OCI-LY1 (cell line): ENCODE measurements at regions not wholly inside any gene's neighbourhood (a gene's known extent, or its start where the extent isn't known, plus 50 kb on each side); places are given as distances from the start of the nearest gene placed in this dataset.

Experiments
- H2AFZ ChIP-seq: fragments of 200-600 bp; sonication (generic), shearing (Covaris generic); 2 replicates; pipeline ENCODE4 v1.6.0; 2014; ENCODE audit warnings: antibody characterized with exemption, mild to moderate bottlenecking, low read length
- H3F3A ChIP-seq: fragments of 200-600 bp; sonication (generic), shearing (Covaris generic); 2 replicates; pipeline ENCODE4 v1.6.0; 2014; ENCODE audit warnings: mild to moderate bottlenecking, antibody characterized with exemption, low read length, moderate library complexity; ENCODE audit not compliant: insufficient read depth
- H3K27ac ChIP-seq: fragments of 200-600 bp; sonication (generic); 2 replicates; pipeline ENCODE4 v1.5.1; 2014; ENCODE audit warnings: low read length, mixed run types, mild to moderate bottlenecking, low read depth; ENCODE audit not compliant: poor library complexity, severe bottlenecking
- H3K27me3 ChIP-seq: fragments of 200-600 bp; sonication (generic); 2 replicates; pipeline ENCODE4 v1.6.0; 2014; ENCODE audit warnings: antibody characterized with exemption, mild to moderate bottlenecking, low read length, moderate library complexity; ENCODE audit not compliant: insufficient read depth
- H3K36me3 ChIP-seq: fragments of 200-600 bp; sonication (generic); 2 replicates; pipeline ENCODE4 v1.6.1; 2014; ENCODE audit warnings: mild to moderate bottlenecking, antibody characterized with exemption, low read length, moderate library complexity, mixed read lengths; ENCODE audit not compliant: insufficient read depth
- H3K4me1 ChIP-seq: fragments of 200-600 bp; sonication (generic); 2 replicates; pipeline ENCODE4 v1.5.1; 2014; ENCODE audit warnings: mild to moderate bottlenecking, low read length, moderate library complexity; ENCODE audit not compliant: insufficient read depth, severe bottlenecking
- H3K4me2 ChIP-seq: fragments of 200-600 bp; sonication (generic), shearing (Covaris generic); 2 replicates; pipeline ENCODE4 v1.6.1; 2014; ENCODE audit warnings: low read length
- H3K4me3 ChIP-seq: fragments of 200-600 bp; sonication (generic); 2 replicates; pipeline ENCODE4 v1.5.1; 2014; ENCODE audit warnings: low read length, low read depth, mild to moderate bottlenecking, mixed read lengths; ENCODE audit not compliant: poor library complexity, severe bottlenecking
- H3K79me2 ChIP-seq: fragments of 200-600 bp; shearing (Covaris generic); 2 replicates; pipeline ENCODE4 v1.6.1; 2016; ENCODE audit warnings: mixed run types, low read length, mixed read lengths; ENCODE audit not compliant: insufficient read depth
- H3K9ac ChIP-seq: fragments of 200-600 bp; sonication (generic), shearing (Covaris generic); 2 replicates; pipeline ENCODE4 v1.6.1; 2014; ENCODE audit warnings: mild to moderate bottlenecking, low read length, mixed read lengths
- H3K9me2 ChIP-seq: fragments of 200-600 bp; sonication (generic), shearing (Covaris generic); 2 replicates; pipeline ENCODE4 v1.6.1; 2014; ENCODE audit warnings: low read depth, mild to moderate bottlenecking, low read length, mixed read lengths
- H3K9me3 ChIP-seq: fragments of 200-600 bp; shearing (Covaris generic); 2 replicates; pipeline ENCODE4 v1.6.1; 2014; ENCODE audit warnings: low read length, mixed read lengths
- H4K20me1 ChIP-seq: fragments of 200-600 bp; sonication (generic), shearing (Covaris generic); 2 replicates; pipeline ENCODE4 v1.6.0; 2016; ENCODE audit warnings: mild to moderate bottlenecking, low read length; ENCODE audit not compliant: insufficient read depth
- CTCF ChIP-seq: fragments of 200-600 bp; sonication (generic), shearing (Covaris generic); IDR thresholded peaks from 2 replicates; pipeline ENCODE4 v1.5.1; 2017; ENCODE audit warnings: mild to moderate bottlenecking, antibody characterized with exemption, low read length, moderate library complexity, mixed read lengths
- EZH2 ChIP-seq: fragments of 200-600 bp; sonication (generic), shearing (Covaris generic); IDR thresholded peaks from 2 replicates; pipeline ENCODE4 v1.8.0; 2017; ENCODE audit warnings: borderline replicate concordance, mixed run types, mild to moderate bottlenecking, antibody characterized with exemption, low read length, moderate library complexity, mixed read lengths

GRCh38 chr5:29777373-29777772 lies 1416.1 kb upstream of the CDH6 start:
- no peaks in the 10 kb centered on the region; the same call in 1 of the 2 replicates for H3F3A ChIP-seq
- H3K79me2 ChIP-seq, result no peaks in the 10 kb centered on the region
- H3K27me3 ChIP-seq, result no peaks in the 10 kb centered on the region
- H2AFZ ChIP-seq, result no peak overlapping the region
- H3K36me3 ChIP-seq, result no peaks in the 10 kb centered on the region
- H4K20me1 ChIP-seq, result no peaks in the 10 kb centered on the region
- no peak overlapping the region for H3K9ac ChIP-seq
- TF ChIP-seq EZH2, result no peak
- no peak for TF ChIP-seq CTCF
- no peaks in the 10 kb centered on the region for H3K9me3 ChIP-seq
- no peaks in the 10 kb centered on the region for H3K9me2 ChIP-seq
- no peaks in the 10 kb centered on the region for H3K4me1 ChIP-seq
- no peak overlapping the region for H3K27ac ChIP-seq
- H3K4me3 ChIP-seq, result no peak overlapping the region
- no peak overlapping the region for H3K4me2 ChIP-seq

GRCh38 chr5:29770936-29771335 lies 1422.5 kb upstream of the CDH6 start:
- Histone ChIP-seq H3K36me3 (no peaks in the 10 kb centered on the region), H3K9me3 (no peaks in the 10 kb centered on the region), H4K20me1 (no peaks in the 10 kb centered on the region), H3K9me2 (no peaks in the 10 kb centered on the region), H3F3A (no peaks in the 10 kb centered on the region), H3K79me2 (no peaks in the 10 kb centered on the region), H3K4me3 (no peak overlapping the region), H2AFZ (no peak overlapping the region), H3K4me2 (no peak overlapping the region), H3K27ac (no peak overlapping the region), H3K27me3 (no peaks in the 10 kb centered on the region), H3K9ac (no peak overlapping the region), H3K4me1 (no peaks in the 10 kb centered on the region)
- TF ChIP-seq CTCF (no peak), EZH2 (no peak)

- H2AFZ ChIP-seq, result no peak overlapping the region
- H3K4me2 ChIP-seq, result no peak overlapping the region
- no peaks in the 10 kb centered on the region for H3K36me3 ChIP-seq
- H3K27ac ChIP-seq, result no peak overlapping the region
- no peak for TF ChIP-seq EZH2
- TF ChIP-seq CTCF, result no peak
- H3K79me2 ChIP-seq, result no peaks in the 10 kb centered on the region
- H3K9me3 ChIP-seq, result no peaks in the 10 kb centered on the region
- no peaks in the 10 kb centered on the region for H3F3A ChIP-seq
- H3K9me2 ChIP-seq, result no peaks in the 10 kb centered on the region
- H3K4me3 ChIP-seq, result no peak overlapping the region
- no peak overlapping the region for H3K9ac ChIP-seq
- no peaks in the 10 kb centered on the region for H3K27me3 ChIP-seq
- H3K4me1 ChIP-seq, result no peaks in the 10 kb centered on the region
- H4K20me1 ChIP-seq, result no peaks in the 10 kb centered on the region
Measured at GRCh38 chr5:29769474-29769873, 1424.0 kb upstream of the CDH6 start.
